Lower leg skin (tissue), 3 donors: ENCODE measurements at regions not wholly inside any gene's neighbourhood (a gene's known extent, or its start where the extent isn't known, plus 50 kb on each side); places are given as distances from the start of the nearest gene placed in this dataset.

ENCODE experiments used
- POLR2A ChIP-seq, 2 donors: fragments of 450-650 bp; IDR thresholded peaks; one replicate each; pipeline ENCODE4 v1.6.1; 2016 to 2017; ENCODE audit warnings: antibody characterized with exemption in 2 of 2, mild to moderate bottlenecking in 1 of 2, moderate library complexity in 1 of 2
- TF ChIP-seq, protein P1 (sequence below), 3 donors: fragments of 450-650 bp; IDR thresholded peaks; one replicate each; pipeline ENCODE4 v1.5.1; 2016; ENCODE audit warnings: antibody characterized with exemption in 3 of 3, mild to moderate bottlenecking in 3 of 3, moderate library complexity in 2 of 3

GRCh38 chrX:138519296-138519695, 192.2 kb downstream of the FGF13 start:
- TF ChIP-seq, protein P1, sequence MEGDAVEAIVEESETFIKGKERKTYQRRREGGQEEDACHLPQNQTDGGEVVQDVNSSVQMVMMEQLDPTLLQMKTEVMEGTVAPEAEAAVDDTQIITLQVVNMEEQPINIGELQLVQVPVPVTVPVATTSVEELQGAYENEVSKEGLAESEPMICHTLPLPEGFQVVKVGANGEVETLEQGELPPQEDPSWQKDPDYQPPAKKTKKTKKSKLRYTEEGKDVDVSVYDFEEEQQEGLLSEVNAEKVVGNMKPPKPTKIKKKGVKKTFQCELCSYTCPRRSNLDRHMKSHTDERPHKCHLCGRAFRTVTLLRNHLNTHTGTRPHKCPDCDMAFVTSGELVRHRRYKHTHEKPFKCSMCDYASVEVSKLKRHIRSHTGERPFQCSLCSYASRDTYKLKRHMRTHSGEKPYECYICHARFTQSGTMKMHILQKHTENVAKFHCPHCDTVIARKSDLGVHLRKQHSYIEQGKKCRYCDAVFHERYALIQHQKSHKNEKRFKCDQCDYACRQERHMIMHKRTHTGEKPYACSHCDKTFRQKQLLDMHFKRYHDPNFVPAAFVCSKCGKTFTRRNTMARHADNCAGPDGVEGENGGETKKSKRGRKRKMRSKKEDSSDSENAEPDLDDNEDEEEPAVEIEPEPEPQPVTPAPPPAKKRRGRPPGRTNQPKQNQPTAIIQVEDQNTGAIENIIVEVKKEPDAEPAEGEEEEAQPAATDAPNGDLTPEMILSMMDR (IDR thresholded peaks at IDR 0.05) = no peak
- no peak for TF ChIP-seq POLR2A (IDR thresholded peaks at IDR 0.05)
